Mesendoderm (in vitro differentiated cells): ENCODE measurements at regions not wholly inside any gene's neighbourhood (a gene's known extent, or its start where the extent isn't known, plus 50 kb on each side); places are given as distances from the start of the nearest gene placed in this dataset.

Experiments used
- DNase-seq: peaks from one replicate; pipeline ENCODE4 v3.0.0; 2013
- H2AK5ac ChIP-seq: 2 replicates; pipeline ENCODE4 v1.6.1; 2013; ENCODE audit warnings: low read length, inconsistent platforms
- H2BK120ac ChIP-seq: 2 replicates; pipeline ENCODE4 v1.6.1; 2013; ENCODE audit warnings: low read depth, mild to moderate bottlenecking, low read length, moderate library complexity, mixed read lengths
- H2BK15ac ChIP-seq: replicated peaks from 2 replicates; pipeline ENCODE4 v1.6.1; 2013; ENCODE audit warnings: low read depth, mild to moderate bottlenecking, moderate library complexity
- H2BK5ac ChIP-seq: 2 replicates; pipeline ENCODE4 v1.6.1; 2013; ENCODE audit warnings: low read length, inconsistent platforms
- H3K18ac ChIP-seq: 2 replicates; pipeline ENCODE4 v1.6.1; 2013; ENCODE audit warnings: mild to moderate bottlenecking, low read length, mixed read lengths
- H3K23ac ChIP-seq: one replicate; pipeline ENCODE4 v1.6.1; 2013; ENCODE audit warnings: low read length
- H3K27ac ChIP-seq: 2 replicates; pipeline ENCODE4 v1.5.1; 2013; ENCODE audit warnings: low read depth, mild to moderate bottlenecking, inconsistent platforms, low read length, moderate library complexity
- H3K27me3 ChIP-seq: 2 replicates; pipeline ENCODE4 v1.6.1; 2013; ENCODE audit warnings: low read length, control low read depth, mild to moderate bottlenecking, inconsistent platforms; ENCODE audit not compliant: insufficient read depth, poor library complexity
- H3K36me3 ChIP-seq: 2 replicates; pipeline ENCODE4 v1.6.1; 2013; ENCODE audit warnings: low read length, inconsistent platforms; ENCODE audit not compliant: control insufficient read depth, insufficient read depth
- H3K4ac ChIP-seq: one replicate; pipeline ENCODE4 v1.6.1; 2013; ENCODE audit warnings: low read depth, mild to moderate bottlenecking, low read length, moderate library complexity
- H3K4me1 ChIP-seq: 2 replicates; pipeline ENCODE4 v1.6.1; 2013; ENCODE audit warnings: low read depth, low read length, inconsistent platforms; ENCODE audit not compliant: control insufficient read depth
- H3K4me2 ChIP-seq: 2 replicates; pipeline ENCODE4 v1.6.1; 2013; ENCODE audit warnings: low read length
- H3K4me3 ChIP-seq: 2 replicates; pipeline ENCODE4 v1.5.1; 2013; ENCODE audit warnings: mild to moderate bottlenecking, low read length
- H3K56ac ChIP-seq: one replicate; pipeline ENCODE4 v1.6.1; 2013; ENCODE audit warnings: low read length
- H3K79me1 ChIP-seq: 2 replicates; pipeline ENCODE4 v1.6.1; 2013; ENCODE audit warnings: low read length, inconsistent platforms
- H3K79me2 ChIP-seq: 2 replicates; pipeline ENCODE4 v1.6.1; 2013; ENCODE audit warnings: mild to moderate bottlenecking, low read length; ENCODE audit not compliant: control insufficient read depth, insufficient read depth
- H3K9ac ChIP-seq: 2 replicates; pipeline ENCODE4 v1.6.1; 2013; ENCODE audit warnings: low read length, inconsistent platforms
- H4K5ac ChIP-seq: one replicate; pipeline ENCODE4 v1.6.1; 2013; ENCODE audit warnings: low read length
- H4K8ac ChIP-seq: one replicate; pipeline ENCODE4 v1.6.1; 2013; ENCODE audit warnings: low read depth, mild to moderate bottlenecking, control low read depth, low read length, moderate library complexity
- WGBS: extraction: QIAGEN DNeasy Blood & Tissue Kit; methylation state at CpG from one replicate; pipeline ENCODE4 v1.1.7; 2013; ENCODE audit warnings: low lambda C conversion rate, missing lambda C conversion rate; ENCODE audit not compliant: insufficient coverage; ENCODE audit errors: extremely low coverage; 5-methylcytosine and 5-hydroxymethylcytosine counted together

DNA sequence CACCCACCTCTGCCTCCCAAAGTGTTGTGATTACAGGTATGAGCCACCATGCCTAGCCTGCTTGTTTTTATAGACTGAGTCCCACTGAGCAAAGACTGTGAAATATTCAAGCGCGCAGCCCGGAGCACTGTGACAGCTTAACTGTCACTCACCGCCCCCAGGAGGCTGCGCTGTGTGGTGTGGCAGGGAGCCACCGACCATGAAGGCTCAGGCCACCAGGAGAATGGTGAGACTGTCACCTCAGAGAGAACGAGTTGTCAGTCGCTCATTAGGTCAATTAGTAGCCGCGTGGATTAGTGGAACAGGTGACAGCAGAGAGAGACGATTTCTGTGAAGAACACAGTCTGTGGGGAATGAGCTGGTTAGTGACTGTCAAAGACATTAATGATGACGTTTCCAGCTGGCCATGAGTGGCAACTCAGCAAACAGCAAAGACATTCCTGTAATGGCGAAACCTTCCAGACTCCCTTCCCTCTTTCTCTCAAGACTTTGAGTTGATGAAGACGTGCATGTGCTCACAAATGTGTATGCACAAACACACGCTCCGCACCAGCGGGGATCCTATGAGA is 64.5 kb downstream of the CYCS start:
- WGBS: no CpG with 5 or more reads among the region's 17 CpGs
- Histone ChIP-seq H3K9ac (no peak overlapping the region), H3K4me2 (no peak overlapping the region), H2BK120ac (no peak overlapping the region), H2AK5ac (no peak overlapping the region), H3K4me1 (no peaks in the 10 kb centered on the region), H3K36me3 (no peaks in the 10 kb centered on the region), H3K4me3 (no peak overlapping the region), H3K79me2 (no peaks in the 10 kb centered on the region), H3K4ac (no peak overlapping the region), H3K27me3 (no peaks in the 10 kb centered on the region), H3K56ac (no peak overlapping the region), H4K5ac (no peak overlapping the region), H2BK15ac (no peak overlapping the region), H3K27ac (no peak overlapping the region), H3K79me1 (no peaks in the 10 kb centered on the region), H3K18ac (no peak overlapping the region), H2BK5ac (no peak overlapping the region), H3K23ac (no peak overlapping the region), H4K8ac (no peak overlapping the region)
- DNase-seq: no peak

DNA sequence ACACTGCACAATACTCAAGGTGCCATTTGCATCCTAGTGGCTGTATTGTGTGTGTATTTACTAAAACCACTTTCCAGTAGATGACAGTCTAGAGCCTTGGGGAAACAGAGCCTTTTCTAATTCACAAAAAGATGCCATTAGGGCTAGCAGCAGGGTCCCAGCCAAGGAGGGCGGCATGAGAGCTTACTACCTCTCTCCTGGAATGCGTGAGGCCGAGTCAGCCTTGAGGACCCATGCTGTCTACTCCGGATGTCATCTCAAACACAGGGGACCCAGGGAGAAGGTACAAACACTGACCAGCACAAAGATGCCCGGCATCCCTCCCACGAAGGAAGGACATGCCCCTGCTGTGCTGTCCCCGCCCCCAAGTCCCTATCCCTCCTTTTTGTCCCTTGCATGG is 65.5 kb downstream of the CYCS start:
- Histone ChIP-seq H3K27ac (no peak overlapping the region), H3K4me3 (no peak overlapping the region), H3K4ac (no peak overlapping the region), H3K9ac (no peak overlapping the region), H3K23ac (no peak overlapping the region), H2AK5ac (no peak overlapping the region), H4K8ac (no peak overlapping the region), H2BK120ac (no peak overlapping the region), H2BK15ac (no peak overlapping the region), H3K79me1 (no peaks in the 10 kb centered on the region), H3K18ac (no peak overlapping the region), H3K27me3 (no peaks in the 10 kb centered on the region), H3K4me2 (no peak overlapping the region), H3K36me3 (no peaks in the 10 kb centered on the region), H3K79me2 (no peaks in the 10 kb centered on the region), H3K4me1 (no peaks in the 10 kb centered on the region), H2BK5ac (no peak overlapping the region), H3K56ac (no peak overlapping the region), H4K5ac (no peak overlapping the region)
- WGBS: no CpG with 5 or more reads among the region's 7 CpGs
- DNase-seq: no peak

DNA sequence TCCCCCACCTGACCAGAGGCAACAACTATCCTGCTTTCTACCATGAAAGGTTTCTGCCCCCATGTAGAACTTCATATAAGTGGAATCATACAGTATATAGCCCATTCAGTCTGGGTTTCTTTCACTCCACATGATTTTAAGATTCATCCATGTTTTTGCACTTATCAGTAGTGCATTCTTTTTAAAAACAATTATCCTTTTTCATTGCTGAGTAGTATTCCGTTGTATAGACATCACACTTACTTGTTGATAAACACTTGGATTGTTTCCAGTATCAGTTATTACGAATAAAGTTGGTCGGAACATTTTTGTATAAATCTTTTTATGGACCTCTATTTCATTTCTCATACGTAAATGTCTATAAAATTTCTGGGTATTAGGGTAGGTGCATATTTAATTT is 68.7 kb downstream of the CYCS start:
- Histone ChIP-seq H3K79me1 (no peaks in the 10 kb centered on the region), H2AK5ac (no peak overlapping the region), H3K9ac (no peak overlapping the region), H3K36me3 (no peaks in the 10 kb centered on the region), H3K4me1 (no peaks in the 10 kb centered on the region), H2BK5ac (no peak overlapping the region), H3K23ac (no peak overlapping the region), H3K56ac (no peak overlapping the region), H3K27me3 (no peaks in the 10 kb centered on the region), H3K27ac (no peak overlapping the region), H4K8ac (no peak overlapping the region), H3K79me2 (no peaks in the 10 kb centered on the region), H3K4ac (no peak overlapping the region), H3K4me3 (no peak overlapping the region), H2BK120ac (no peak overlapping the region), H3K4me2 (no peak overlapping the region), H4K5ac (no peak overlapping the region), H3K18ac (no peak overlapping the region), H2BK15ac (no peak overlapping the region)
- DNase-seq: no peak
- WGBS: no CpG with 5 or more reads among the region's 4 CpGs

DNA sequence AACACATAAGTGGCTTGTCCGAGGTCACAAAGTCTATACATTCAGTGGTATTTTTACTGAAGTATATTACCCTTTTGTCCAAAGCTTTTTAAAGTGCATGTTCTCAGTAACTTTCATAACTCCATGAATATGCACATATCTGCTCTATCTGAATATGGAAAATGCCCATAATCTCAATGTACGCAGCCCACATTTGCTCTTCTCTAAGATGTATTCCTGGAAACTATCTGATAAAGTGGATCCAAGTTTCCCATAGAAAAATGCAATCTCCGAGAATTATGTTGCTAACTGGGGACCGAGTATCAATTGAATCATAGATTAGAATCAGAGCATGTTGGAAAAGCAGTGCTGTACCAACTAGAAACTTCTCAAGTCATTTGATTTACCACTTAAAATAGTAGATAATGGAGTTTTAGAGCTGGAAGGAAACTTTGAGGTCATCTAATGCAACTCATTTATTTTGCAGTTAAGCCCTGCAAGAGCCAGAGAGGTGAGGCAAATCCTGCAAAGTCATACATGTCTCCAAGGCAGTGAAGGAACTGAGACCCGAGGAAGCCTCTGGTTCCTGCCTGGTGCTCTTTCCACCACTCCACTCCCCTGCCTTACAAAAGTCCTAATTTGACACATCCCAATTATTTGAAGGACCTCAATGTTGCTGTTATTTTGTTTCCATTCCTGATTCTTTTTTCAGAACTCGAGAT is 69.4 kb downstream of the CYCS start:
- Histone ChIP-seq H2BK120ac (no peak overlapping the region), H3K79me1 (no peaks in the 10 kb centered on the region), H2BK15ac (no peak overlapping the region), H3K4ac (no peak overlapping the region), H2BK5ac (no peak overlapping the region), H3K56ac (no peak overlapping the region), H3K4me1 (no peaks in the 10 kb centered on the region), H3K27ac (no peak overlapping the region), H2AK5ac (no peak overlapping the region), H3K4me3 (no peak overlapping the region), H3K79me2 (no peaks in the 10 kb centered on the region), H3K9ac (no peak overlapping the region), H4K8ac (no peak overlapping the region), H3K18ac (no peak overlapping the region), H3K23ac (no peak overlapping the region), H3K36me3 (no peaks in the 10 kb centered on the region), H3K4me2 (no peak overlapping the region), H4K5ac (no peak overlapping the region), H3K27me3 (no peaks in the 10 kb centered on the region)
- WGBS: no CpG with 5 or more reads among the region's 6 CpGs
- DNase-seq: no peak

DNA sequence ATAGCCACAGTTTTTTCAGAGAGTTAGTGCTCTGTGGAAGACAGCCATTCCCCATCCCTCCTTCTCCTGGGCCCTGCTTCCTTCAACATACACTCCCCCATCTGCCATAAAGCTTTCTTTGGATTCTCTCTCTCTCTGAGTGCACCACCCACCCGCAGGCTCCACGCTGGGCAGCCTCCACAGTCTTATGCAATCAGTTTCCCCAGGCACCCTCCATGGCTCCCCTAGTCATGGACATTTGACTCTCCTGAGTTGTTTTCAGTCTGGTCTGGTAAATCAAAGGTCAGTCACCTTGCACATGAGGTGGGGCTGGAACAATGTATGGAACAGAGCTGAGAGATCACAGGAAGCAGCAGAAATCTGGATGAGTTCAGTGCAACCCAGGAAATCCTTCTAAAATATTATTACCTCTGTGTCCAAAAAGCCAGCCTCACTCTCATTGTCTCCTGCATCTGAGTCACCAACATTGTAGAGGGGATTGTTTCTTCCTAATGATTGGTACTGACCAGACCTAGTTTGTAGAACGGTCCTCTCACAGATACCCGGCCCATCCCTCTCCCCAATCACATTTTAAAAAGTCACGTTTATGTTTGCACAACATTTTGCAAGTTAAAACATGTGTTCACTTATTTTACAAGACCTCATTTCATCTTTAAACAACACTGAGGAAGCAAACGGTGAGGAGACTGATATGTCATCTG is 70.1 kb downstream of the CYCS start:
- Histone ChIP-seq H3K18ac (no peak overlapping the region), H3K27ac (no peak overlapping the region), H4K8ac (no peak overlapping the region), H3K27me3 (no peaks in the 10 kb centered on the region), H2BK120ac (no peak overlapping the region), H3K79me1 (no peaks in the 10 kb centered on the region), H2BK15ac (no peak overlapping the region), H3K4ac (no peak overlapping the region), H3K4me2 (no peak overlapping the region), H3K79me2 (no peaks in the 10 kb centered on the region), H2BK5ac (no peak overlapping the region), H2AK5ac (no peak overlapping the region), H3K4me1 (no peaks in the 10 kb centered on the region), H3K36me3 (no peaks in the 10 kb centered on the region), H4K5ac (no peak overlapping the region), H3K4me3 (no peak overlapping the region), H3K56ac (no peak overlapping the region), H3K23ac (no peak overlapping the region), H3K9ac (no peak overlapping the region)
- WGBS: no CpG with 5 or more reads among the region's 6 CpGs
- no peak for DNase-seq
